ENCODE measurements at regions not wholly inside any gene's neighbourhood (a gene's known extent, or its start where the extent isn't known, plus 50 kb on each side); places are given as distances from the start of the nearest gene placed in this dataset.

DNA sequence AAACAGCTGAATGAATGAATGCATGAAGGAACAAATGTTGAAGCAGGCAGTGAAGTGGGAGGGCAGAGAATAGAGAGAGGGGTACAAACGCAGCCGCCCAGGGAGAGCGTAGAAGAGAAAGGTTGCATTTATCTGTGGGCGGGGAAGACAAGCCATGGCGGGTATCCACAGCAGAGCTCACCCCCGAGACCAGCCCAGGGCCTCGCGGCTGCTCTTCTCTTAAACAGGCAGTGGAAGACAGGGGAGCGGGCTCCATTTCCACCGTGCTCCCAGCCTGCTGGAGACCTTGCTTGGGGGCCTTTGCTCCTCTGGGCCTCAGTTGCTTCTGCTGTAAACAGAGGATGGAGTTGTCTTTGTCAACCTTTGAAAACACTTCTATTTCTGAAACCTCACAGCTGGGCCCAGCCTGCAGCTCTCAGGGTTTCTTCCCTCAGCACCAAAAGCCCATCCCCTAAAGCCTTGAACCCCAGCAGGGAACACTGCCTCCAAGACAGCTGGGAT is 259.5 kb downstream of the UACA start:
- no peak for TF ChIP-seq EZH2phosphoT487 (IDR thresholded peaks at IDR 0.05)
- TF ChIP-seq, protein P1, sequence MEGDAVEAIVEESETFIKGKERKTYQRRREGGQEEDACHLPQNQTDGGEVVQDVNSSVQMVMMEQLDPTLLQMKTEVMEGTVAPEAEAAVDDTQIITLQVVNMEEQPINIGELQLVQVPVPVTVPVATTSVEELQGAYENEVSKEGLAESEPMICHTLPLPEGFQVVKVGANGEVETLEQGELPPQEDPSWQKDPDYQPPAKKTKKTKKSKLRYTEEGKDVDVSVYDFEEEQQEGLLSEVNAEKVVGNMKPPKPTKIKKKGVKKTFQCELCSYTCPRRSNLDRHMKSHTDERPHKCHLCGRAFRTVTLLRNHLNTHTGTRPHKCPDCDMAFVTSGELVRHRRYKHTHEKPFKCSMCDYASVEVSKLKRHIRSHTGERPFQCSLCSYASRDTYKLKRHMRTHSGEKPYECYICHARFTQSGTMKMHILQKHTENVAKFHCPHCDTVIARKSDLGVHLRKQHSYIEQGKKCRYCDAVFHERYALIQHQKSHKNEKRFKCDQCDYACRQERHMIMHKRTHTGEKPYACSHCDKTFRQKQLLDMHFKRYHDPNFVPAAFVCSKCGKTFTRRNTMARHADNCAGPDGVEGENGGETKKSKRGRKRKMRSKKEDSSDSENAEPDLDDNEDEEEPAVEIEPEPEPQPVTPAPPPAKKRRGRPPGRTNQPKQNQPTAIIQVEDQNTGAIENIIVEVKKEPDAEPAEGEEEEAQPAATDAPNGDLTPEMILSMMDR (IDR thresholded peaks at IDR 0.05), result no peak
